SK-N-MC (cell line): ENCODE measurements at regions not wholly inside any gene's neighbourhood (a gene's known extent, or its start where the extent isn't known, plus 50 kb on each side); places are given as distances from the start of the nearest gene placed in this dataset.

Source experiments
- EZH2 ChIP-seq: fragments of 200-600 bp; sonication (generic); IDR thresholded peaks from one replicate; pipeline ENCODE4 v1.6.1; 2017; ENCODE audit warnings: antibody characterized with exemption
- POLR2AphosphoS5 ChIP-seq: IDR thresholded peaks from 2 replicates; pipeline ENCODE4 v1.6.1; 2012; ENCODE audit warnings: mild to moderate bottlenecking, low read depth, low read length, borderline replicate concordance

- TF ChIP-seq EZH2 (no peak), POLR2AphosphoS5 (no peak)
These were observed 595.2 kb downstream of the MID1IP1 start for GRCh38 chrX:39396358-39396995.
